ENCODE measurements at regions not wholly inside any gene's neighbourhood (a gene's known extent, or its start where the extent isn't known, plus 50 kb on each side); places are given as distances from the start of the nearest gene placed in this dataset.

DNA sequence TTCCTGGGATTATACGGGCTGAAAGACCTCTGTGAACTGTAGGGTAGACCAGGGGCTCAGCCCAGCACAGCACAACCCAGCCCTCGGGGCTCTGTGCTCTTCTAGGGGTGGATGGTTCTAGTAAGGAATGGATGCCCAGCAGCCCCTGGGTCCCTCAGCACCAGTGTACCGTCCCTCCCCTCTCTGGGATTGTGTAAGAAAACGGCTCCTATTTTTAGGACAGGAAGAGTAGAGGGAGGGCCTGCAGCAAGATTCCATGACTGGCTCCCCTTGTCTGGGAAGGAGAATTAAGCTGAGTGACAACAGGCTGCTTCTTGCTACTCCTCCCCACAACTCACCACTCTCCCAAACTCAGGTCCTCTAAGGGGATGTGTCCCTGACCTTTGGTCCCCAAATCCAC is 270.8 kb upstream of the TOPAZ1 start:
- peaks cover 0 to 3% (median 0%) of the 10 kb centered on the region in 3 donors for H3K27me3 ChIP-seq (ENCODE audit: insufficient read depth in 3 of 3, low read length in 2 of 3)
- peaks cover 5% of the 10 kb centered on the region for H3K9me3 ChIP-seq
- intact Hi-C loops (cut with DNase I), result no loop called here
- WGBS, 3 donors, result 35 to 39% (median 37%) methylated on average over 4 of the region's 4 CpGs
- H3K36me3 ChIP-seq (ENCODE audit: insufficient read depth in 1 of 2, low read depth in 1 of 2), result no peaks in the 10 kb centered on the region
- H3K4me3 ChIP-seq, result no peak overlapping the region
- no peak overlapping the region for H3K27ac ChIP-seq
- no peaks in the 10 kb centered on the region for H3K4me1 ChIP-seq
- TF ChIP-seq, protein P1, sequence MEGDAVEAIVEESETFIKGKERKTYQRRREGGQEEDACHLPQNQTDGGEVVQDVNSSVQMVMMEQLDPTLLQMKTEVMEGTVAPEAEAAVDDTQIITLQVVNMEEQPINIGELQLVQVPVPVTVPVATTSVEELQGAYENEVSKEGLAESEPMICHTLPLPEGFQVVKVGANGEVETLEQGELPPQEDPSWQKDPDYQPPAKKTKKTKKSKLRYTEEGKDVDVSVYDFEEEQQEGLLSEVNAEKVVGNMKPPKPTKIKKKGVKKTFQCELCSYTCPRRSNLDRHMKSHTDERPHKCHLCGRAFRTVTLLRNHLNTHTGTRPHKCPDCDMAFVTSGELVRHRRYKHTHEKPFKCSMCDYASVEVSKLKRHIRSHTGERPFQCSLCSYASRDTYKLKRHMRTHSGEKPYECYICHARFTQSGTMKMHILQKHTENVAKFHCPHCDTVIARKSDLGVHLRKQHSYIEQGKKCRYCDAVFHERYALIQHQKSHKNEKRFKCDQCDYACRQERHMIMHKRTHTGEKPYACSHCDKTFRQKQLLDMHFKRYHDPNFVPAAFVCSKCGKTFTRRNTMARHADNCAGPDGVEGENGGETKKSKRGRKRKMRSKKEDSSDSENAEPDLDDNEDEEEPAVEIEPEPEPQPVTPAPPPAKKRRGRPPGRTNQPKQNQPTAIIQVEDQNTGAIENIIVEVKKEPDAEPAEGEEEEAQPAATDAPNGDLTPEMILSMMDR (IDR thresholded peaks at IDR 0.05), result no peak
- ATAC-seq (no peak), DNase-seq (no peak)

GRCh38 chr3:43971486-43971885 is 270.2 kb upstream of the TOPAZ1 start:
- ATAC-seq (no peak), DNase-seq (no peak)
- peaks cover 0 to 3% (median 0%) of the 10 kb centered on the region in 3 donors for H3K27me3 ChIP-seq (ENCODE audit: insufficient read depth in 3 of 3, low read length in 2 of 3)

GRCh38 chr3:43978708-43979107 is 263.0 kb upstream of the TOPAZ1 start:
- peaks cover 7% of the 10 kb centered on the region for H3K9me3 ChIP-seq
- H3K4me1 ChIP-seq, result no peaks in the 10 kb centered on the region
- DNase-seq (no peak), ATAC-seq (no peak)
- 14 to 22% (median 21%) methylated on average over 2 of the region's 2 CpGs for WGBS, 3 donors
- TF ChIP-seq, protein P1 (IDR thresholded peaks at IDR 0.05), result no peak
- H3K4me3 ChIP-seq, result no peak overlapping the region
- intact Hi-C loops (cut with DNase I), result no loop called here
- H3K27me3 ChIP-seq (ENCODE audit: insufficient read depth in 3 of 3, low read length in 2 of 3), result peaks cover 0 to 6% (median 3%) of the 10 kb centered on the region in 3 donors
- no peak overlapping the region for H3K27ac ChIP-seq
- no peaks in the 10 kb centered on the region for H3K36me3 ChIP-seq (ENCODE audit: insufficient read depth in 1 of 2, low read depth in 1 of 2)

More at GRCh38 chr3:43971486-43971885, 270.2 kb upstream of the TOPAZ1 start:
- TF ChIP-seq, protein P1 (IDR thresholded peaks at IDR 0.05), result no peak
- Histone ChIP-seq H3K36me3 (ENCODE audit: insufficient read depth in 1 of 2, low read depth in 1 of 2) (no peaks in the 10 kb centered on the region), H3K27ac (no peak overlapping the region), H3K4me1 (no peaks in the 10 kb centered on the region), H3K4me3 (no peak overlapping the region), H3K9me3 (peaks cover 7% of the 10 kb centered on the region)
- intact Hi-C loops (cut with DNase I), result no loop called here

GRCh38 chr3:43979645-43980044 is 262.0 kb upstream of the TOPAZ1 start:
- H3K4me3 ChIP-seq, result no peak overlapping the region
- peaks cover 7% of the 10 kb centered on the region for H3K9me3 ChIP-seq
- peaks cover 0 to 6% (median 3%) of the 10 kb centered on the region in 3 donors for H3K27me3 ChIP-seq (ENCODE audit: insufficient read depth in 3 of 3, low read length in 2 of 3)
- intact Hi-C loops (cut with DNase I), result no loop called here
- ATAC-seq, result no peak
- H3K4me1 ChIP-seq, result no peaks in the 10 kb centered on the region
- no peak for DNase-seq
- WGBS, 3 donors, result 85 to 93% (median 85%) methylated on average over 3 of the region's 3 CpGs
- TF ChIP-seq, protein P1 (IDR thresholded peaks at IDR 0.05), result no peak
- no peaks in the 10 kb centered on the region for H3K36me3 ChIP-seq (ENCODE audit: insufficient read depth in 1 of 2, low read depth in 1 of 2)
- H3K27ac ChIP-seq, result no peak overlapping the region

Measured in psoas muscle (tissue), 7 donors.